Tibial artery (tissue), 4 donors: ENCODE measurements at regions not wholly inside any gene's neighbourhood (a gene's known extent, or its start where the extent isn't known, plus 50 kb on each side); places are given as distances from the start of the nearest gene placed in this dataset.

Experiments used
- DNase-seq, 2 donors: peaks; one replicate each; pipeline ENCODE4 v3.0.0-alpha.2; 2019
- H3K27ac ChIP-seq, 2 donors: fragments of 200-600 bp; sonication (generic) in 1 of 2; 1 replicate in 1 of 2; 2 replicates in 1 of 2; pipeline ENCODE4 v1.5.1; 2018 to 2019; ENCODE audit warnings: mild to moderate bottlenecking in 1 of 2
- H3K27me3 ChIP-seq, 2 donors: fragments of 200-600 bp; sonication (generic) in 1 of 2; one replicate each; pipeline versions ENCODE4 v1.5.1 to v1.6.0; 2016 to 2019
- H3K36me3 ChIP-seq, 3 donors: fragments of 200-600 bp; sonication (generic) in 2 of 3; one replicate each; pipeline ENCODE4 v1.5.1; 2016 to 2019; ENCODE audit warnings: mild to moderate bottlenecking in 2 of 3
- H3K4me1 ChIP-seq, 4 donors: fragments of 200-600 bp; sonication (generic) in 2 of 4; 1 replicate in 3 of 4; 2 replicates in 1 of 4; pipeline ENCODE4 v1.5.1; 2016 to 2019
- H3K4me3 ChIP-seq, 2 donors: fragments of 200-600 bp; sonication (generic) in 1 of 2; 1 replicate in 1 of 2; 2 replicates in 1 of 2; pipeline ENCODE4 v1.5.1; 2018 to 2019; ENCODE audit warnings: mild to moderate bottlenecking in 2 of 2
- H3K9me3 ChIP-seq, 3 donors: fragments of 200-600 bp; sonication (generic) in 1 of 3; one replicate each; pipeline ENCODE4 v1.5.1; 2016 to 2019
- CTCF ChIP-seq, 2 experiments: fragments of 200-600 bp in 1 of 2; fragments of 450-650 bp in 1 of 2; IDR thresholded peaks; one replicate each; pipeline ENCODE4 v1.5.1; 2017 to 2019; ENCODE audit warnings: antibody characterized with exemption in 2 of 2, mild to moderate bottlenecking in 1 of 2, moderate library complexity in 1 of 2
- intact Hi-C: fragments of 100-400 bp; cut with DNase I; formaldehyde crosslinking; loops from one replicate; pipeline ENCODE4 v1.15.0; 2023; ENCODE audit warnings: low total_unique reads

- Histone ChIP-seq H3K4me1 (no peaks in the 10 kb centered on the region), H3K36me3 (no peaks in the 10 kb centered on the region), H3K9me3 (no peaks in the 10 kb centered on the region), H3K4me3 (no peak overlapping the region), H3K27me3 (no peaks in the 10 kb centered on the region), H3K27ac (no peak overlapping the region)
- intact Hi-C loops: no loop called here
- DNase-seq: no peak
- no peak for TF ChIP-seq CTCF (IDR thresholded peaks at IDR 0.05)
Observed at GRCh38 chr15:25616471-25616870, 177.6 kb upstream of the UBE3A start.

- H3K9me3 ChIP-seq: no peaks in the 10 kb centered on the region
- H3K36me3 ChIP-seq: no peaks in the 10 kb centered on the region
- no peak for DNase-seq
- no peak overlapping the region for H3K27ac ChIP-seq
- peaks cover 0 to 5% (median 0%) of the 10 kb centered on the region in 4 donors for H3K4me1 ChIP-seq
- no peak overlapping the region for H3K4me3 ChIP-seq
- no peak for TF ChIP-seq CTCF (IDR thresholded peaks at IDR 0.05)
- intact Hi-C loops: no loop called here
- no peaks in the 10 kb centered on the region for H3K27me3 ChIP-seq
Observed at GRCh38 chr15:25613134-25613533, 174.3 kb upstream of the UBE3A start.

- DNase-seq: peak in 1 of 2 donors; percentile 67
- Histone ChIP-seq H3K4me3 (no peak overlapping the region), H3K9me3 (no peaks in the 10 kb centered on the region), H3K36me3 (no peaks in the 10 kb centered on the region), H3K4me1 (peaks cover 0 to 5% (median 0%) of the 10 kb centered on the region in 4 donors), H3K27ac (no peak overlapping the region), H3K27me3 (no peaks in the 10 kb centered on the region)
- no peak for TF ChIP-seq CTCF (IDR thresholded peaks at IDR 0.05)
- intact Hi-C loops: no loop called here
Observed at GRCh38 chr15:25611603-25612002, 172.8 kb upstream of the UBE3A start.

GRCh38 chr15:25609371-25609770, 170.5 kb upstream of the UBE3A start:
- no peak for DNase-seq
- TF ChIP-seq CTCF (IDR thresholded peaks at IDR 0.05): no peak
- H3K9me3 ChIP-seq: no peaks in the 10 kb centered on the region
- H3K4me3 ChIP-seq: no peak overlapping the region
- peaks cover 0 to 5% (median 0%) of the 10 kb centered on the region in 4 donors for H3K4me1 ChIP-seq
- H3K36me3 ChIP-seq: no peaks in the 10 kb centered on the region
- no peak overlapping the region for H3K27ac ChIP-seq
- intact Hi-C loops: no loop called here
- no peaks in the 10 kb centered on the region for H3K27me3 ChIP-seq

GRCh38 chr15:25608926-25609325, 170.1 kb upstream of the UBE3A start:
- Histone ChIP-seq H3K9me3 (no peaks in the 10 kb centered on the region), H3K27ac (no peak overlapping the region), H3K27me3 (no peaks in the 10 kb centered on the region), H3K4me3 (no peak overlapping the region), H3K4me1 (peaks cover 0 to 5% (median 0%) of the 10 kb centered on the region in 4 donors), H3K36me3 (no peaks in the 10 kb centered on the region)
- no peak for DNase-seq
- no peak for TF ChIP-seq CTCF (IDR thresholded peaks at IDR 0.05)
- intact Hi-C loops: no loop called here

- H3K27ac ChIP-seq: no peak overlapping the region
- H3K4me3 ChIP-seq: no peak overlapping the region
- H3K9me3 ChIP-seq: no peaks in the 10 kb centered on the region
- no peak for TF ChIP-seq CTCF (IDR thresholded peaks at IDR 0.05)
- intact Hi-C loops: no loop called here
- H3K27me3 ChIP-seq: no peaks in the 10 kb centered on the region
- no peak for DNase-seq
- no peaks in the 10 kb centered on the region for H3K36me3 ChIP-seq
- H3K4me1 ChIP-seq: peaks cover 0 to 5% (median 0%) of the 10 kb centered on the region in 4 donors
Observed at GRCh38 chr15:25605151-25605550, 166.3 kb upstream of the UBE3A start.
